ENCODE measurements at regions not wholly inside any gene's neighbourhood (a gene's known extent, or its start where the extent isn't known, plus 50 kb on each side); places are given as distances from the start of the nearest gene placed in this dataset.

DNA sequence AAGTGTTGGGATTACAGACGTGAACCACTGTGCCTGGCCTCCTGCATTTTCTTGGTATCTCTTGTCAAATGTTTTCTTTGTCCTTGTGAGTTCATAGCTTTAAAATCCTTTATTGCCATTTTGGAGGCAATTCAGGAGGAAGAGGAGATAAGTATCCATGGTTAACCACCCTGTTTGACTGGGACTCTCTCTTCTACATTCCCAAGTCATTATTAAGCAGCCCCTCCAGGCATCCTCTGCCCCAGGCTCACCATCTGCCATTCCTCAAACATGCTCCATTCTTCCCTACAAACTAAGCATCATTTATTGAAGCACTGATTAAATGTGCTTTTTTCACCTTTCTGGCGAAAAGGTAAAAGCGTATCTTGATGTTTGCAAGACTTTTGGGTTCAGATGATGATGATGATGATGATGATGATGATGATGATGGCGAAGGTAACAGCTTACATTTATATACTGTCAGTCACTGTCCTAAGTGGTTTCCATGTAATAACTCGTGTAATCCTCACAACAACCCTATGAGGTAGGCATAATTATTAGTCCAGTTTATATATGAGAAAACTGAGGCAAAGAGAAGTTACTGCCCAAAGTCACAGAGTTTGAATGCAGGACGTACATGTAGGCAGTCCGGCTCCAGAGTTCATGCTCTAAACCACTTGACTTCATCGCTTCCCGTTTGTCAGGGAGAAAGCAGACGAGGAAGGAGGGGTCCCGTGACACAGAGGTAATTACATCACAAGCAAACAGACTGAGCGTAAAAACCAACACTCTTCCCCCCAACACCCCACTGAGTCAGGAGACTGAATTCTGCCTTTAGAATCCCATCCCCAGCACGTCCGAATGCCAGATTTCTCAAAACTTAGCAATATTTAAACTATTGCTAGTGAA, 69.7 kb upstream of the ACKR3 start:
- DNase-seq (ENCODE audit: low spot score): no peak

DNA sequence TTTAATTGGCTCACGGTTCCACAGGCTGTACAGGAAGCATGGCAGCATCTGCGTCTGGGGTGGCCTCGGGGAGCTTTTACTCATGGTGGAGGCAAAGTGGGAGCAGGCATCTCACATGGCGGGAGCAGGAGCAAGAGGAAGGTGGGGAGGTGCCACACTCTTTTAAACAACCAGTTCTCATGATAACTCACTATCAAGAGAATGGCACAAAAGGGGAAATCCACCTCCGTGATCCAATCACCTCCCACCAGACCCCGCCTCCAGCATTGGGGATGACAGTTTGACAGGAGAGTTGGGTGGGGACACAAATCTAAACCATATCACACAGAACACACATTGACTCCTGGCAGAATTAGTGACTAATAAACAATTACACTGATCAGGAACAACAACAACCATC, 68.6 kb upstream of the ACKR3 start:
- no peak for DNase-seq (ENCODE audit: low spot score)

DNA sequence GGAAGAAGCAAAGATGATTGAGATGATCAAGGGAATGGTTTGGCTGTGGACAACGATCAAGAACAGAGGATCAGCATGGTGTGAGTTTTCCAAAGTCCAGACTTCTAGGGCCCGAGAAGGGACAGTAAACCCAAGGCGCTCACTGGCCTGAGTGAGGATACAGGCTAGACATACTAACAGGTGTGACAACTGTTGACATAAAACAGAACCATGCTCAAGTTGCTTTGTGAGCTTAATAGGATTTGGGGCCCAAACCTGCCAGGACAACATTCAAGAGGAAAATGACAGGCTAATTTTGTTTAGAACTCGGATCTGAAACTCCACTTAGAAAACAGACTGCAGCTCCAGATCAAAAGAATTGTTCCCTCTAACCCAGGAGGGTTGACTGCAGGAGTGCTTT, 68.1 kb upstream of the ACKR3 start:
- no peak for DNase-seq (ENCODE audit: low spot score)

DNA sequence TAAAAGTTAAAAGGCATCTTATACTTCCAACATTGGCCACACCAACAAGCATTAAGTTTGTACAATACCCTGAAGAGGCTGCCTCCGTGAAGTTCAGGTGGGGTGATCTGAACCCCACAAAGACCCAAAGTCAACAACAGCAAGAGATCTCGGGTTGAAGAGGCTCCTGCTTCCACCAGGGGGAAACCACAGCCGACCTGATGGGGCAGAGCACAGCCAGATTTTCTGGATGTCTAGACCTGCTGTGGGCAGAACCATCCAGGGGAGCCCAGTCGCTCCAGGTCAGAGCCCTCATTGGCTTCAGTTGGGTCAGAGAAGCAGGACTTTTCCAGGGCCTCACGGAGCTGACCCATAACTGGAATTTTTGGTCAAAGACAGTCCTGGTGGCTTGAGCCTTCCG, 66.5 kb upstream of the ACKR3 start:
- no peak for DNase-seq (ENCODE audit: low spot score)

DNA sequence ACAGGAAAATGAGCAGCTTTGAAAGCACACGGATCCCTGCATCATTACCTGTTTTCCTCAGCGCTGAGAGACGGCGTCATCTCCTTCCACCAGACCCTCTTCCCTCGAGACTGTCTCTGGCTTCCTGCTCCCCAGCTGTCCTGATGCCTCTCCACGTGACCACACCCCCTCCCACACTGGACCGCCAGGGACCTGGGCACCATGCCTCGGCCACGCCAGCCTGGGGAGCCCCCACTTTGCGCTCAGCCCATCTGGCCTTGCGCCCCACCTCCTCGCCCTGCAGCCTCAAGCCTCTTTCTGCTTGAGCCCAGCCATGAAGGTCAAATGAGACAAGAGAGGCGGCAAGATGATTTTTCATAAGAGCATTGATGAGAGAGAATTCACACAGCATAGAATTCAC, 66.0 kb upstream of the ACKR3 start:
- no peak for DNase-seq (ENCODE audit: low spot score)

DNA sequence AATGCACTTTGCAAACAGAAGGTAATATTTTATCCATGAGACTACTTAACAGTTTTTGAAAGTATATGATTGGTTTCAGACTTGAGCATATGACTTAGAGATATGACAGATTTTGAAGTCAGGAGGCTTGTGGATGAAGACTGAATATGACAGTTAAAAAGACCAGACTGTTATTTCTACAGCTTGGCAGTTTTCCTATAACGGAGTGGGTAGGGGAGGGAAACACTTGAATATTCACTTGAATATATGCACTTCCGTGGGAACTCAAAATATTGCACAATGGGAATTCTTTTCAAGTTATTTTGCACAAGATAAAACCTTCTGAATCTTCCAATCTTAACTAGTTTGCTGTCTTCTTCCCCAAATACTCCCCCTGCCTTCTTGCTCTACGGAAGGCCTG, 64.6 kb upstream of the ACKR3 start:
- DNase-seq (ENCODE audit: low spot score): no peak

DNA sequence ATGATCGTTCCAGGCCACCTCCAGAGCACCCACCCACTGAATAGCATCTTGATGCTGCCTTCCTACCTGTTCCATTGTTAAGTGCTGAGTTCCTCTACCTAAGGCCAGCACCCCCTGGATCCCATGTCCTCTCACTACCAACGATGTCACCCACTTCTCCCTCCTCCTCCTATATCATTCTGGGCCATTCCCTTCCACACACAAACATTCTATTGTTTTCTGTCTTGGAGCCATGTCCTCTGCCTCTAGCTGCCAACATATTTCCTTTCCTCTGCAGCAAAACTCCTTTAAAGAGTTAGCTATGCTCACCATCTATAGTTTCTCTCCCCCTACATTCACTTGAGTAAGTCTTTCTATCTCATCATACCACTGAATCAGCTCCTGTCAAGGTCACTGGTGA, 64.0 kb upstream of the ACKR3 start:
- DNase-seq (ENCODE audit: low spot score): no peak

DNA sequence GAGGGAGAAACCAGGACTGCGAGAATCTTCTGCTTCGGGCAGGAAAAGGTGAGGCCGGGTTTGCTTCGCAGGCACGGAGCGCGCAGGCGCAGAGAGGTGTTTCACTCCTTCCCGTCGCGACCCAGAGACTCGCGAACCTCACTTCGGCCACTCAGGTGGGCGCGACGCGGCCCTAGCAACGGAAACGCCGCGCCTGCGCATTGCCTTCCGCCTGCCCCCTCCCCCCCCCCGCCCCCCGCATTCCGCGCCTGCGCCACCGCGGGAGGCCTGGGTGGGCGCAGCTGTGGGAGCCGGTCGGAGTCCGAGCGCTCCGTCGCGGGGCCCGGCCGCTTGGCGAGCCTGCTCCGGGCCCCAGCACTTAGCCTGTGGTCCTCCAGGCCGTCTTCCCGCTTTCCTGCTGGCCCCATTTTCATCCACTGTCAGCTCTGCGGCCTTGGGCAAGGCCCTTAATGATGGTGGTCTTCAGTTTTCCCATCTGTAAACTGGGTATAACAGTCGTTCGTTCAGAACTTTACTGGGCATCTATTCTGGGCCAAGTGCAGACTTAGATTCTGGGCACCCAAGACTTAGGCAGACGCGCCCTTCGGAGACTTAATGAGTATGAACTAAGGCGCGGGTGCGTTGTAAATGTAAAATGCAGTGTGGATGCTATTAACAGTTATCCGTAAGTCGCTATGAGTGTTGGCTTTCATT, 62.1 kb upstream of the ACKR3 start:
- DNase-seq (ENCODE audit: low spot score): no peak

DNA sequence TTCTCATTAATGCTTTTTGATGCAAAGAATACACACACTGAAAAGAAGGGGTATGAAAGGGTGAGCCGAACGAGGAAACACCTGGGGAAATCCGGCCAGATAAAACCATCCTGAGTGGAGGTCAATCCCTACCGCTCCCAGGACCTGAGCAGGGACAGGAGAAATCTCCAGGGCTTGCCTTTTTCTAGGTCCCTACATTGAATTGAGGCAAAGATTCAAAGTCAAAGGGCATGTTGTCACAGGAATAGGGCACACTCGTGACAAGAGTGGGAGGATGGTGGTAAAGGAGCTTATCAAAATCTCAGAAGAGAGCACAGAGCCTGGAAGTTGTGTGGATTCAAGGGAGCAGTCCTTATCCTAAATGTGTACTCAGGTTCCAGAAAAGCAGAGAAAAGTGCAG, 61.2 kb upstream of the ACKR3 start:
- DNase-seq (ENCODE audit: low spot score): no peak

DNA sequence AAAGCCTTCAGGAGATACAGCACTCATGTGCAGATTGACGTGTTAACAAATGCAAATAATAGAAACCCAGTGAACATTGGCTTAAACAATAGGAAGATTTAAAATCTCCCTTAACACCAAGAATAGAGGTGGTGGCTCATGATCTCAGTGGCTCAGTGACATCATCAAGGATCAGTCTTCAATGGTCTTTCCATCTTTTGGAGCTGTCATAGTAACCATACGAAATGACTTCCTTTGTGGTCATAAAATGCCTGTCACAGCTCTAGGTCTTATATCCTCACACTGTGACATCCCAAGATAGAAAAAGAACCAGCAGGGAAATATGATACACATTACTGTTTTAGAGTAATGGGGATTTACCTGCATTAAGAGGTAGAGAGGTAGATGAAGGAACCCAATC, 59.6 kb upstream of the ACKR3 start:
- DNase-seq (ENCODE audit: low spot score): no peak

DNA sequence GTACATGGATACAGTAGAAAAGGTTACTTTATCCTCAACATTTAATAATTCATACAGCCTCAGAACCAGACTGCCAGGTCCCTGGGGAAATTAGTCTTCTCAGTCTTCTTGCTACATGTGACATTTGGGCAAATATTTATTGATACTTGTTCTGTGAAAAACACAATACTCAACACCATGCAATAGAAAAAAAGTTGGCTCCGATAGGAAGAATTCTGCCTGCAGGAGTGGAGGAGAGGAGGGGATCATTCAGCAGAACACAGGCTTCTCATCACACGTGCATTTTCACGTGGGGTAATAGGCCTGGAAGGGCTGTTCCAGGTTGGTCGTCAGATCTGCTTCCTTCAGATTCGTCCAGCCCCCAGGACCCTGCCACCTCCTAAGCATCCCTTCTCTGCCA, 58.4 kb upstream of the ACKR3 start:
- no peak for DNase-seq (ENCODE audit: low spot score)

DNA sequence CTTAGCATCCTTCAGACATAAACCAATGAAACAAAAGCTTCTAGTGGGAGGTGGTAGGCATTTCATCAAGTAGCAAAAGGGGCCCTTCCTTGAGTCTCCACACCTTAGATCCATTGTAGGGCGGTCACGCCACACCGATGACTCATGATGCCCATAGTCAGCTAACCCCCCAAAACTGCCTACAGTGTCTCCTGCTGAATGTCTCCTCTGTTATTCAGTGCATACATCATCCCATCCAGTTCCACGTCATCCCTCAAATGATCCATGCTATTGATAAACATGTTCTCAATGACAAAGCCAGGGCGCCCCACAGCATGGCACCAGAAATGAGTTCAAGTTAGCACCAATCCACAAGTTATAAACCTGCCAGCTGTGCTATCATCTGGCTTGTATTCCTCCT, 57.4 kb upstream of the ACKR3 start:
- no peak for DNase-seq (ENCODE audit: low spot score)

DNA sequence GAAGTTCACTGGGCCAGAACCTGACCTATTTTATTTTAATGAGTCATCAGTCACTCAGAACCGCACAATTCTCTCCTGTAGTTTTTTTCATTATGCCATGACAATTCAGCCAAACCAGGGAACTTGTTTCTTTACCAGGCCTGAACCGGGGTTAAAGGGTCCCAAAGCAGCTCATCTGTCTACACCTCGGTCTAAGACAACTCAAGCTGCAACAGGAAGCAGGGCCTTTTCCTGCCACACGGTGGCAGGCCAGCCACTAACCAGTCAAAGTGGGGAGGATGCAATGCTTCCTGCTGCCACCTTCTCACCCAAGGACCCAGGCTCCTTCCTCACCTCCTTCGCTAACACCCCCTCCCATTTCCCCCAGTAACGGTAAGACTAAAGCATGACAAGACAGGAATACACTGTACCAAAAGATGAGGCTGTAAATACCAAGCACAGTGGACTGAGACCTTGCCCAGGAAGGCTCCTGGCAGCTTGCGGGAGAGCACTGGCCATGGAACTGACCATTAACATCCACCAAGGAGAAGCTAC, 56.7 kb upstream of the ACKR3 start:
- DNase-seq (ENCODE audit: low spot score): peak; percentile 68

DNA sequence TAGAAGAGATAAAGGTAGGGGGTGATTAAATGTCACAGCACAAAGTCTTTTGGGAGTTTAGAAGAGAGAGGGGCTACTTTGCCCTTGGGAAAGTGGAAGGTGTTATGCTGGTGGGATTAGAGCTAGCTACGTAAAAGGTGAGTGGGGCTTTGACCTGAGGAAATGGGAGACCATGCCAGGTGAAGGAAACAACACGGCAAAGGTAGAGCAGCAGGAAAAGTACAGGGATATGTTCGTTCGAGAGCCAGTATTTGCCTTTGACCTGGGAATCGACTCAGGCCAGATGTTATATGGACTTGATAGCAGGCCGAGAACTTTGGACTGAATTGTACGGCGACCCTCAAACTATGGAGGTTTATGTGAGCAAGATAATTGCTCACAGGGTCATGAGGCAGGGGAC, 55.7 kb upstream of the ACKR3 start:
- no peak for DNase-seq (ENCODE audit: low spot score)

DNA sequence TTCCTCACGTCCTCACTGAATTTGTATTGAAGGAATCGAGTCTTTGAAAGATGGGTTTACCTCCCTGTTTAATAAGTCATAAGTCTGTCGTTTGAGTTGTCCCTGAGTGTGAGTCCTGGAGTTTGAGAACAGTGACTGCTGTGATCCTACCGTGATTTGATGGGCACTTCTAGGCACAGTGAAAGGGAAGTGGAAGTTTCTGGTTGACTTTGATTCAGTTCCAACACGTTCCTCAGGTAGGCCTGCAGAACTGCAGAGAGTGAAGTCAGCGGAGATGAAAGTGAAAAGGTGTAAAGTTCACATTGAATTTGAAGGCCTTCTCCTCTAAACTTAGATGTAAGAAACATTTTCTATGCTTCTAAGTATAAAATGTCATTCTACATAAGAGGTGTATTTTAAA, 52.9 kb upstream of the ACKR3 start:
- DNase-seq (ENCODE audit: low spot score): no peak

DNA sequence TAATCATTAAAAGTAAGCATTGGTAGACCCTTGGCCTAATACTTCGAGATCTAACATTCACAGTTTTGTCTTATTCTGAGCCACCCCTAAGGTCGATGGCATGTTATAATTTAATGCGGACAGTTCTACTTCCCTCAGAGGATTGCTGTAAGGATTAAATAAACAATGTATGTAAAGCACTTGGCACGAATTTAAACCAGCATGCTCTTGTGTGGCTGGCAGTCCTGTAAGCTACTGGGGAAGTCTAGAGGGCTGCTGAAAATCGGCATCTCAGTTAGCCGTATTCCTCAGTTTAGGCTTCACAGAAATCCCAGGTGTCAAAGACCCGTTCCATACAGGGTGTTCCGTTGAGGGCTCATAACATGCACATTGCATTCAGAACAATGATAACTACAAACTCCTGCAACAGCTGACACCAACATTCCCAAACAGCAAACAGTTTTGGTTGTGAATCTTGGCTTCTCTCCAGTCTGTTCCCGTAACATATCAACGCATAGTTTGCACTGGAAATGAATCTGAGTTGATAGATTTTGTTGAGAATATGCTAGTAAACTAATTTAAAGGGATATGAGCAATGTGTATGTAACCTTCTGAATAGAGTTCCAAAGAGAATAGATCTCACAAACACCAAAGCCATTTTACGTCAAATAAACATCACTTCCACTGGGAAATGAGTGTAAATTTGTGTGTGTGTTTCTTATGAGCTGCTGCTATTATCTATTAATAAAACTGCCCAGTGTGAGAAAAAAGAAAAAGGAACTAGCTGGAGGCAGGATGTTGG, 52.2 kb upstream of the ACKR3 start:
- no peak for DNase-seq (ENCODE audit: low spot score)

All from HuH-7 (cell line).